A673 (cell line): ENCODE measurements at regions not wholly inside any gene's neighbourhood (a gene's known extent, or its start where the extent isn't known, plus 50 kb on each side); places are given as distances from the start of the nearest gene placed in this dataset.

Experiments used
- EZH2 ChIP-seq: fragments of 200-600 bp; sonication (generic); IDR thresholded peaks from 2 replicates; pipeline ENCODE4 v1.6.1; 2017; ENCODE audit warnings: borderline replicate concordance, low read depth, mild to moderate bottlenecking, mixed read lengths, antibody characterized with exemption, low read length; ENCODE audit not compliant: poor library complexity, severe bottlenecking
- TF ChIP-seq, protein P1 (sequence below): fragments of 300-800, 200-600 bp; sonication (generic); conservative IDR thresholded peaks from 2 replicates; pipeline ENCODE4 v1.5.1; 2017; ENCODE audit warnings: low read depth, mild to moderate bottlenecking, antibody characterized with exemption, low read length, moderate library complexity, mixed read lengths

- TF ChIP-seq, protein P1, sequence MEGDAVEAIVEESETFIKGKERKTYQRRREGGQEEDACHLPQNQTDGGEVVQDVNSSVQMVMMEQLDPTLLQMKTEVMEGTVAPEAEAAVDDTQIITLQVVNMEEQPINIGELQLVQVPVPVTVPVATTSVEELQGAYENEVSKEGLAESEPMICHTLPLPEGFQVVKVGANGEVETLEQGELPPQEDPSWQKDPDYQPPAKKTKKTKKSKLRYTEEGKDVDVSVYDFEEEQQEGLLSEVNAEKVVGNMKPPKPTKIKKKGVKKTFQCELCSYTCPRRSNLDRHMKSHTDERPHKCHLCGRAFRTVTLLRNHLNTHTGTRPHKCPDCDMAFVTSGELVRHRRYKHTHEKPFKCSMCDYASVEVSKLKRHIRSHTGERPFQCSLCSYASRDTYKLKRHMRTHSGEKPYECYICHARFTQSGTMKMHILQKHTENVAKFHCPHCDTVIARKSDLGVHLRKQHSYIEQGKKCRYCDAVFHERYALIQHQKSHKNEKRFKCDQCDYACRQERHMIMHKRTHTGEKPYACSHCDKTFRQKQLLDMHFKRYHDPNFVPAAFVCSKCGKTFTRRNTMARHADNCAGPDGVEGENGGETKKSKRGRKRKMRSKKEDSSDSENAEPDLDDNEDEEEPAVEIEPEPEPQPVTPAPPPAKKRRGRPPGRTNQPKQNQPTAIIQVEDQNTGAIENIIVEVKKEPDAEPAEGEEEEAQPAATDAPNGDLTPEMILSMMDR, result no peak
- TF ChIP-seq EZH2, result no peak
These were observed 296.4 kb downstream of the PTPRU start for GRCh38 chr1:29532751-29533150.
